ENCODE measurements at regions not wholly inside any gene's neighbourhood (a gene's known extent, or its start where the extent isn't known, plus 50 kb on each side); places are given as distances from the start of the nearest gene placed in this dataset.

- in situ Hi-C loops (cut with HindIII; ENCODE audit: low pct_unique_long_range_greater_than_20kb, low sequenced_read_pairs) (no loop called here), intact Hi-C loops (cut with micrococcal nuclease; ENCODE audit: unreplicated experiment) (no loop called here)
These were observed 167.3 kb upstream of the CYRIA start for GRCh38 chr2:16832910-16833309.

GRCh38 chr2:16828828-16829160, 163.2 kb upstream of the CYRIA start:
- no peak overlapping the region for H3K4me3 ChIP-seq (ENCODE audit: low read depth in 2 of 2, low read length in 2 of 2)
- no peaks in the 10 kb centered on the region for H3K4me1 ChIP-seq (ENCODE audit: control insufficient read depth, insufficient read depth, low read length)
- ChIA-PET POLR2A (no interaction called here), CTCF (no interaction called here)
- H3K36me3 ChIP-seq (ENCODE audit: control insufficient read depth, insufficient read depth, low read length): no peaks in the 10 kb centered on the region
- H3K27me3 ChIP-seq (ENCODE audit: control insufficient read depth, insufficient read depth, low read length): no peaks in the 10 kb centered on the region
- no peak overlapping the region for H3K27ac ChIP-seq (ENCODE audit: low read length)
- in situ Hi-C loops (cut with HindIII; ENCODE audit: low pct_unique_long_range_greater_than_20kb, low sequenced_read_pairs): no loop called here
- H3K9me3 ChIP-seq (ENCODE audit: control insufficient read depth, insufficient read depth, low read depth, low read length): no peaks in the 10 kb centered on the region
- no peak for ATAC-seq
- BruUV-seq (replicated peaks): no TSS peak
- TF ChIP-seq POLR2AphosphoS5 (IDR thresholded peaks at IDR 0.05; ENCODE audit: low read depth, low read length): no peak
- TF ChIP-seq SIN3A (IDR thresholded peaks at IDR 0.05; ENCODE audit: borderline replicate concordance, insufficient read depth, low read depth, low read length): no peak
- no peak for DNase-seq (ENCODE audit: low read depth, low spot score)
- intact Hi-C loops (cut with micrococcal nuclease; ENCODE audit: unreplicated experiment): no loop called here

More at GRCh38 chr2:16832910-16833309, 167.3 kb upstream of the CYRIA start:
- no peak overlapping the region for H3K27ac ChIP-seq (ENCODE audit: low read length)
- TF ChIP-seq CTCF (IDR thresholded peaks at IDR 0.05) (no peak), SIN3A (IDR thresholded peaks at IDR 0.05; ENCODE audit: borderline replicate concordance, insufficient read depth, low read depth, low read length) (no peak), REST (IDR thresholded peaks at IDR 0.05; ENCODE audit: insufficient read depth in 1 of 2, low read depth in 2 of 2, low read length in 1 of 2) (no peak), POLR2AphosphoS5 (IDR thresholded peaks at IDR 0.05; ENCODE audit: low read depth, low read length) (no peak), TCF7L2 (IDR thresholded peaks at IDR 0.05; ENCODE audit: low read depth, low read length) (no peak)
- BruUV-seq (replicated peaks): no TSS peak
- no peak for ATAC-seq
- no peak overlapping the region for H3K4me3 ChIP-seq (ENCODE audit: low read depth in 2 of 2, low read length in 2 of 2)
- no peaks in the 10 kb centered on the region for H3K27me3 ChIP-seq (ENCODE audit: control insufficient read depth, insufficient read depth, low read length)
- ChIA-PET CTCF (no interaction called here), POLR2A (no interaction called here)
- no peaks in the 10 kb centered on the region for H3K9me3 ChIP-seq (ENCODE audit: control insufficient read depth, insufficient read depth, low read depth, low read length)
- no peaks in the 10 kb centered on the region for H3K36me3 ChIP-seq (ENCODE audit: control insufficient read depth, insufficient read depth, low read length)
- DNase-seq (ENCODE audit: low read depth, low spot score): no peak
- H3K4me1 ChIP-seq (ENCODE audit: control insufficient read depth, insufficient read depth, low read length): no peaks in the 10 kb centered on the region

- BruUV-seq (replicated peaks): no TSS peak
- Histone ChIP-seq H3K36me3 (ENCODE audit: control insufficient read depth, insufficient read depth, low read length) (no peaks in the 10 kb centered on the region), H3K27me3 (ENCODE audit: control insufficient read depth, insufficient read depth, low read length) (no peaks in the 10 kb centered on the region), H3K4me3 (ENCODE audit: low read depth in 2 of 2, low read length in 2 of 2) (no peak overlapping the region), H3K9me3 (ENCODE audit: control insufficient read depth, insufficient read depth, low read depth, low read length) (no peaks in the 10 kb centered on the region), H3K27ac (ENCODE audit: low read length) (no peak overlapping the region), H3K4me1 (ENCODE audit: control insufficient read depth, insufficient read depth, low read length) (no peaks in the 10 kb centered on the region)
- no peak for DNase-seq (ENCODE audit: low read depth, low spot score)
- TF ChIP-seq POLR2AphosphoS5 (IDR thresholded peaks at IDR 0.05; ENCODE audit: low read depth, low read length): no peak
- no peak for TF ChIP-seq TCF7L2 (IDR thresholded peaks at IDR 0.05; ENCODE audit: low read depth, low read length)
- TF ChIP-seq REST (IDR thresholded peaks at IDR 0.05; ENCODE audit: insufficient read depth in 1 of 2, low read depth in 2 of 2, low read length in 1 of 2): no peak
- no peak for TF ChIP-seq CTCF (IDR thresholded peaks at IDR 0.05)
- no peak for TF ChIP-seq SIN3A (IDR thresholded peaks at IDR 0.05; ENCODE audit: borderline replicate concordance, insufficient read depth, low read depth, low read length)
- POLR2A ChIA-PET: no interaction called here
- ATAC-seq: no peak
- in situ Hi-C loops (cut with HindIII; ENCODE audit: low pct_unique_long_range_greater_than_20kb, low sequenced_read_pairs): no loop called here
- intact Hi-C loops (cut with micrococcal nuclease; ENCODE audit: unreplicated experiment): no loop called here
- CTCF ChIA-PET: no interaction called here
These were observed 162.6 kb upstream of the CYRIA start for GRCh38 chr2:16828044-16828827.

Measured in Panc1 (cell line).